MM.1S (cell line): ENCODE measurements at regions not wholly inside any gene's neighbourhood (a gene's known extent, or its start where the extent isn't known, plus 50 kb on each side); places are given as distances from the start of the nearest gene placed in this dataset.

Experiments used
- CTCF ChIP-seq: fragments of 300-600 bp; sonication (generic); IDR thresholded peaks from 2 replicates; pipeline ENCODE4 v1.5.1; 2016; ENCODE audit warnings: antibody characterized with exemption, low read length, mixed read lengths
- EZH2 ChIP-seq: fragments of 300-600 bp; sonication (generic); optimal IDR thresholded peaks from 2 replicates; pipeline ENCODE3; 2017; ENCODE audit warnings: low read depth, mild to moderate bottlenecking, antibody characterized with exemption, low read length, mixed read lengths
- EZH2phosphoT487 ChIP-seq: fragments of 300-600 bp; sonication (generic); IDR thresholded peaks from 2 replicates; pipeline ENCODE4 v1.6.1; 2018; ENCODE audit warnings: antibody characterized with exemption, low read length

DNA sequence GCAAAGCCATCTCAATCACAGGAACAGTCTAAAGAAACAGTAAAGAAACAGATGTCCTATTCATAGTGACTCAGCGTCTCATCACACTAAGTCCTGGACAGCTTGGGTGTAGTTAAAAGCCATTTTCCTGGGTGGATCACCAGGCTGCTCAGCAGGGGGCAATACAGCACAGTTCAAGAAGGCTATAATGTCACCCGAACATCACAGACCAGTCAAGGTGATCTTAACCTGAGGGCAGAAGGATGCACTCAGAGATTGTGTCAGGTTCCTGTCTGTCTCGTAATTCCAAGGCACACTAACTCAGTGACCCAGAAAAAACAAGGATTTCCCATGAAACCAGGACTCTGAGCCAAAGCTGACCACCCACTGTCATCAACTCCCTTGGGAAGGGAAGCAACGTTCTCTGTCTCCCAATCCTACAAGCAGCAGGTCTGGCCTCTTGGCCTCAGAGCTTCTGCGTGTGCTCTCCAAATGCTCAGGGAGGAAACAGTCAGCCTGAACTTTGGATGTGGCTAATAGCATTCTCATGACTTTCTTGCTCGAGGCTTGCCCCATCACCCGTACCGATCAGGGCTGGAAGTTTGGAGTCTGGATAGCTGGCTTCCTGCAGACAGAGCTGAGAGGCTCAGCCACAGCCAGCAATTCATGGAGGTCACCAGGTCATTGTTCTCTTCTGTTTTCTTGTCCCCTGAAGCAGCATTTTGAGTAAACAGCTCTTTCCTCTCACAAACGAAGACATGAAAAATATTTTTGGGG lies 90.4 kb upstream of the FAM171A1 start:
- TF ChIP-seq CTCF (no peak), EZH2 (no peak), EZH2phosphoT487 (no peak)
